GM21619 (cell line): ENCODE measurements at regions not wholly inside any gene's neighbourhood (a gene's known extent, or its start where the extent isn't known, plus 50 kb on each side); places are given as distances from the start of the nearest gene placed in this dataset.

ENCODE experiments used
- ATAC-seq: cut with Tn5 transposase; IDR thresholded peaks from one replicate; pipeline ENCODE4 v1.9.1; 2021; ENCODE audit not compliant: unreplicated experiment

GRCh38 chr22:48264586-48264985 lies 1502.1 kb downstream of the TBC1D22A start:
- no peak for ATAC-seq

GRCh38 chr22:48263791-48264351 lies 1501.4 kb downstream of the TBC1D22A start:
- no peak for ATAC-seq

GRCh38 chr22:48263431-48263765 lies 1500.9 kb downstream of the TBC1D22A start:
- no peak for ATAC-seq

GRCh38 chr22:48262596-48263430 lies 1500.4 kb downstream of the TBC1D22A start:
- no peak for ATAC-seq

- ATAC-seq, result no peak
Observed at GRCh38 chr22:48261706-48262105, 1499.3 kb downstream of the TBC1D22A start.

- no peak for ATAC-seq
Observed at GRCh38 chr22:48261048-48261621, 1498.7 kb downstream of the TBC1D22A start.

- ATAC-seq, result no peak
Observed at GRCh38 chr22:48259991-48260670, 1497.7 kb downstream of the TBC1D22A start.

- ATAC-seq, result no peak
Observed at GRCh38 chr22:48258811-48259210, 1496.4 kb downstream of the TBC1D22A start.

- no peak for ATAC-seq
Observed at GRCh38 chr22:48258064-48258701, 1495.7 kb downstream of the TBC1D22A start.

GRCh38 chr22:48257685-48258055 lies 1495.2 kb downstream of the TBC1D22A start:
- ATAC-seq, result no peak

GRCh38 chr22:48256776-48257684 lies 1494.6 kb downstream of the TBC1D22A start:
- ATAC-seq, result no peak

GRCh38 chr22:48256041-48256739 lies 1493.7 kb downstream of the TBC1D22A start:
- no peak for ATAC-seq

GRCh38 chr22:48254311-48254873 lies 1491.9 kb downstream of the TBC1D22A start:
- no peak for ATAC-seq

- ATAC-seq, result no peak
Observed at GRCh38 chr22:48253573-48253972, 1491.1 kb downstream of the TBC1D22A start.

GRCh38 chr22:48253136-48253535 lies 1490.7 kb downstream of the TBC1D22A start:
- ATAC-seq, result no peak

- no peak for ATAC-seq
Observed at GRCh38 chr22:48251629-48252028, 1489.2 kb downstream of the TBC1D22A start.

GRCh38 chr22:48250937-48251530 lies 1488.6 kb downstream of the TBC1D22A start:
- ATAC-seq, result no peak

- ATAC-seq, result no peak
Observed at GRCh38 chr22:48250286-48250895, 1487.9 kb downstream of the TBC1D22A start.
